ENCODE measurements at regions not wholly inside any gene's neighbourhood (a gene's known extent, or its start where the extent isn't known, plus 50 kb on each side); places are given as distances from the start of the nearest gene placed in this dataset.

- no peak for ATAC-seq
- H3K27ac ChIP-seq, result no peak overlapping the region
- no peak overlapping the region for H3K4me3 ChIP-seq
- H3K36me3 ChIP-seq (replicated peaks in 1 of 2; ENCODE audit: insufficient read depth in 1 of 2, low read depth in 2 of 2), result no peaks in the 10 kb centered on the region
- intact Hi-C loops (cut with DNase I), result no loop called here
- peaks cover 4% of the 10 kb centered on the region for H3K4me1 ChIP-seq
- no peak for DNase-seq
- H3K9me3 ChIP-seq, result no peaks in the 10 kb centered on the region
- TF ChIP-seq POLR2A (IDR thresholded peaks at IDR 0.05) (no peak), CTCF (IDR thresholded peaks at IDR 0.05) (no peak)
- no peaks in the 10 kb centered on the region for H3K27me3 ChIP-seq
- WGBS, 2 donors, result 87 to 91% methylated on average over 15 of the region's 15 CpGs
Observed at GRCh38 chr7:3243680-3244079, 57.4 kb upstream of the SDK1 start.

GRCh38 chr7:3244241-3244814 lies 56.7 kb upstream of the SDK1 start:
- H3K36me3 ChIP-seq (replicated peaks in 1 of 2; ENCODE audit: insufficient read depth in 1 of 2, low read depth in 2 of 2), result no peaks in the 10 kb centered on the region
- TF ChIP-seq CTCF (IDR thresholded peaks at IDR 0.05) (no peak), POLR2A (IDR thresholded peaks at IDR 0.05) (no peak)
- 56 to 61% methylated on average over 6 to 7 of the region's 7 CpGs for WGBS, 2 donors
- H3K9me3 ChIP-seq, result no peaks in the 10 kb centered on the region
- ATAC-seq (no peak), DNase-seq (no peak)
- H3K27ac ChIP-seq, result no peak overlapping the region
- no peaks in the 10 kb centered on the region for H3K27me3 ChIP-seq
- intact Hi-C loops (cut with DNase I), result no loop called here
- H3K4me1 ChIP-seq, result peaks cover 3% of the 10 kb centered on the region
- no peak overlapping the region for H3K4me3 ChIP-seq

- ATAC-seq, result no peak
- no peak for DNase-seq
- no peaks in the 10 kb centered on the region for H3K4me1 ChIP-seq
- TF ChIP-seq CTCF (IDR thresholded peaks at IDR 0.05) (no peak), POLR2A (IDR thresholded peaks at IDR 0.05) (no peak)
- no peaks in the 10 kb centered on the region for H3K36me3 ChIP-seq (replicated peaks in 1 of 2; ENCODE audit: insufficient read depth in 1 of 2, low read depth in 2 of 2)
- no peak overlapping the region for H3K4me3 ChIP-seq
- WGBS, 2 donors, result 91 to 97% methylated on average over 2 of the region's 2 CpGs
- intact Hi-C loops (cut with DNase I), result no loop called here
- H3K9me3 ChIP-seq, result no peaks in the 10 kb centered on the region
- no peaks in the 10 kb centered on the region for H3K27me3 ChIP-seq
- H3K27ac ChIP-seq, result no peak overlapping the region
Observed at GRCh38 chr7:3245077-3245476, 56.0 kb upstream of the SDK1 start.

GRCh38 chr7:3245721-3246120 lies 55.3 kb upstream of the SDK1 start:
- TF ChIP-seq CTCF (IDR thresholded peaks at IDR 0.05) (no peak), POLR2A (IDR thresholded peaks at IDR 0.05) (no peak)
- H3K36me3 ChIP-seq (replicated peaks in 1 of 2; ENCODE audit: insufficient read depth in 1 of 2, low read depth in 2 of 2), result no peaks in the 10 kb centered on the region
- H3K27ac ChIP-seq, result no peak overlapping the region
- H3K4me3 ChIP-seq, result no peak overlapping the region
- WGBS, 2 donors, result 72 to 88% methylated on average over 3 of the region's 3 CpGs
- H3K9me3 ChIP-seq, result no peaks in the 10 kb centered on the region
- H3K4me1 ChIP-seq, result no peaks in the 10 kb centered on the region
- no peaks in the 10 kb centered on the region for H3K27me3 ChIP-seq
- DNase-seq (no peak), ATAC-seq (no peak)
- intact Hi-C loops (cut with DNase I), result no loop called here

- DNase-seq, result no peak
- Histone ChIP-seq H3K4me1 (no peaks in the 10 kb centered on the region), H3K27me3 (no peaks in the 10 kb centered on the region), H3K4me3 (no peak overlapping the region), H3K27ac (no peak overlapping the region), H3K36me3 (replicated peaks in 1 of 2; ENCODE audit: insufficient read depth in 1 of 2, low read depth in 2 of 2) (no peaks in the 10 kb centered on the region), H3K9me3 (no peaks in the 10 kb centered on the region)
- intact Hi-C loops (cut with DNase I), result no loop called here
- TF ChIP-seq CTCF (IDR thresholded peaks at IDR 0.05) (no peak), POLR2A (IDR thresholded peaks at IDR 0.05) (no peak)
- WGBS, 2 donors, result 81 to 90% methylated on average over 3 of the region's 3 CpGs
- ATAC-seq, result no peak
Observed at GRCh38 chr7:3246127-3246526, 54.9 kb upstream of the SDK1 start.
